OCI-LY1 (cell line): ENCODE measurements at regions not wholly inside any gene's neighbourhood (a gene's known extent, or its start where the extent isn't known, plus 50 kb on each side); places are given as distances from the start of the nearest gene placed in this dataset.

Source experiments
- EZH2 ChIP-seq: fragments of 200-600 bp; sonication (generic), shearing (Covaris generic); IDR thresholded peaks from 2 replicates; pipeline ENCODE4 v1.8.0; 2017; ENCODE audit warnings: borderline replicate concordance, mixed run types, mild to moderate bottlenecking, antibody characterized with exemption, low read length, moderate library complexity, mixed read lengths
- TF ChIP-seq, protein P1 (sequence below): fragments of 200-600 bp; sonication (generic), shearing (Covaris generic); IDR thresholded peaks from 2 replicates; pipeline ENCODE4 v1.5.1; 2017; ENCODE audit warnings: mild to moderate bottlenecking, antibody characterized with exemption, low read length, moderate library complexity, mixed read lengths

DNA sequence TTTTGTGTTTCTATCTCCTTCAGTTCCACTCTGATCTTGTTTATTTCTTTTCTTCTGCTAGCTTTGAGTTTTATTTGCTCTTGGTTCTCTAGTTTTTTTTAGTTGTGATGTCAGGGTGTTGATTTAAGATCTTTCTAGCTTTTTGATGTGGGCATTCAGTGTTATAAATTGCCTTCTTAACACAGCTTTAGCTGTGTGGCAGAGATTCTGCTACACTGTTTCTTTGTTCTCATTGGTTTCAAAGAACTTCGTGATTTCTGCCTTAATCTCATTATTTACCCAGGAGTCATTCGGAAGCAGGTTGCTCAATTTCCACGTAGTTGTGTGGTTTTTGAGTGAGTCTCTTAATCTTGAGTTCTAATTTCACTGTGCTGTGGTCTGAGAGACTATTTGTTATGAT is 251.7 kb upstream of the HTR2A start:
- TF ChIP-seq, protein P1, sequence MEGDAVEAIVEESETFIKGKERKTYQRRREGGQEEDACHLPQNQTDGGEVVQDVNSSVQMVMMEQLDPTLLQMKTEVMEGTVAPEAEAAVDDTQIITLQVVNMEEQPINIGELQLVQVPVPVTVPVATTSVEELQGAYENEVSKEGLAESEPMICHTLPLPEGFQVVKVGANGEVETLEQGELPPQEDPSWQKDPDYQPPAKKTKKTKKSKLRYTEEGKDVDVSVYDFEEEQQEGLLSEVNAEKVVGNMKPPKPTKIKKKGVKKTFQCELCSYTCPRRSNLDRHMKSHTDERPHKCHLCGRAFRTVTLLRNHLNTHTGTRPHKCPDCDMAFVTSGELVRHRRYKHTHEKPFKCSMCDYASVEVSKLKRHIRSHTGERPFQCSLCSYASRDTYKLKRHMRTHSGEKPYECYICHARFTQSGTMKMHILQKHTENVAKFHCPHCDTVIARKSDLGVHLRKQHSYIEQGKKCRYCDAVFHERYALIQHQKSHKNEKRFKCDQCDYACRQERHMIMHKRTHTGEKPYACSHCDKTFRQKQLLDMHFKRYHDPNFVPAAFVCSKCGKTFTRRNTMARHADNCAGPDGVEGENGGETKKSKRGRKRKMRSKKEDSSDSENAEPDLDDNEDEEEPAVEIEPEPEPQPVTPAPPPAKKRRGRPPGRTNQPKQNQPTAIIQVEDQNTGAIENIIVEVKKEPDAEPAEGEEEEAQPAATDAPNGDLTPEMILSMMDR = no peak
- no peak for TF ChIP-seq EZH2
